ENCODE measurements at regions not wholly inside any gene's neighbourhood (a gene's known extent, or its start where the extent isn't known, plus 50 kb on each side); places are given as distances from the start of the nearest gene placed in this dataset.

DNA sequence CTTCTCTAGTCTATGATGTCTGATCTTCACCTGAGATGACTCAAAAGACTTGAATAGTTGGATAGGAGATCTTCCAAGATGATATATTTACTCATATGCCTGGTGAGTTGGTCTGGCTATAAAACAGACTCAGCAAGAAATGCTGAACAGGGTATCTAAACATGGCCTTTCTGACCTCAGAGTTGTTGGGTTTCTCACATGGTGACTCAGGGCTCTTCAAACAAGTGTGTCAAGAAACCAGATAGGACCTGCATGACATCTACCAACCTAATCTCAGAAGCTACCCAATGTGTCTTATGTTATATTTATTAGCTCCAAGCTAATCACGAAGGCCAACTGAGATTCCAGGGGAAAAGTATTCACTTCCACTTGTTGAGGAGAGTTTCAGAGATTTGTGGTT lies 1477.3 kb downstream of the CDH8 start:
- H3K4me1 ChIP-seq (ENCODE audit: low read depth) = no peaks in the 10 kb centered on the region
- TF ChIP-seq, protein P1, sequence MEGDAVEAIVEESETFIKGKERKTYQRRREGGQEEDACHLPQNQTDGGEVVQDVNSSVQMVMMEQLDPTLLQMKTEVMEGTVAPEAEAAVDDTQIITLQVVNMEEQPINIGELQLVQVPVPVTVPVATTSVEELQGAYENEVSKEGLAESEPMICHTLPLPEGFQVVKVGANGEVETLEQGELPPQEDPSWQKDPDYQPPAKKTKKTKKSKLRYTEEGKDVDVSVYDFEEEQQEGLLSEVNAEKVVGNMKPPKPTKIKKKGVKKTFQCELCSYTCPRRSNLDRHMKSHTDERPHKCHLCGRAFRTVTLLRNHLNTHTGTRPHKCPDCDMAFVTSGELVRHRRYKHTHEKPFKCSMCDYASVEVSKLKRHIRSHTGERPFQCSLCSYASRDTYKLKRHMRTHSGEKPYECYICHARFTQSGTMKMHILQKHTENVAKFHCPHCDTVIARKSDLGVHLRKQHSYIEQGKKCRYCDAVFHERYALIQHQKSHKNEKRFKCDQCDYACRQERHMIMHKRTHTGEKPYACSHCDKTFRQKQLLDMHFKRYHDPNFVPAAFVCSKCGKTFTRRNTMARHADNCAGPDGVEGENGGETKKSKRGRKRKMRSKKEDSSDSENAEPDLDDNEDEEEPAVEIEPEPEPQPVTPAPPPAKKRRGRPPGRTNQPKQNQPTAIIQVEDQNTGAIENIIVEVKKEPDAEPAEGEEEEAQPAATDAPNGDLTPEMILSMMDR (IDR thresholded peaks at IDR 0.05; ENCODE audit: low read depth, low read length) = no peak
- DNase-seq (ENCODE audit: low read depth in 1 of 2, low spot score in 1 of 2) = no peak
- H3K4me3 ChIP-seq = no peak overlapping the region
- no peak overlapping the region for H3K27ac ChIP-seq
- no peaks in the 10 kb centered on the region for H3K9me3 ChIP-seq (ENCODE audit: low read depth)
- H3K27me3 ChIP-seq = no peaks in the 10 kb centered on the region
- no peaks in the 10 kb centered on the region for H3K36me3 ChIP-seq

DNA sequence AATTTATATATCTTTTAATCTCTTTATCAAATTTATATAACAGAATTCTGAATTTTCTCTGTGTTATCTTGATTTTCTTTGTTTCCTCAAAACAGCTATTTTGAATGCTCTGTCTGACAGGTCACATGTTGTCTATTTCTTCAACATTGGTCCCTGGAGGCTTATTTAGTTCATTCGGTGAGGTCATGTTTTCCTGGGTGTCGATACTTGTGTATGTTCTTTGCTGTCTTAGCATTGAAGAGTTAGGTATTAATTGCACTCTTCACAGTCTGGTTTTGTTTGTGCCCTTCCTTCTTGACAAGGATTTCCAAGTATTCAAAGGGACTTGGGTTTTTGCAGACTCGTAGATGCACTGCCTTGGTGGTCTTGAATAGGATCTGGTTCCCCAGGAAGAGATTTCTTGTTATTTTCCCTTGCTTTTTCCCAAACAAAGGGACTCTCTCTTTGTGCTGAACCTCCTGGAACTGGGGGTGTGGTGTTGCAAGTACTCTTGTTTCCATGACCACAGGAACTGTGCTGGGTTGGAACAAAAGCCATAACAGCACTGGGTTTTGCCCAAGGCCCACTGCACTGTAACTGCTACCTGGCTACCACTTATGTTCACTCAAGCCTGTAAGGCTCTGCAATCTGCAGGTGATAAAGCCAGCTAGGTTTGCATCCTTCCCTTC lies 1483.0 kb downstream of the CDH8 start:
- Histone ChIP-seq H3K36me3 (no peaks in the 10 kb centered on the region), H3K4me3 (no peak overlapping the region), H3K9me3 (ENCODE audit: low read depth) (no peaks in the 10 kb centered on the region), H3K27me3 (no peaks in the 10 kb centered on the region), H3K4me1 (ENCODE audit: low read depth) (no peaks in the 10 kb centered on the region), H3K27ac (no peak overlapping the region)
- DNase-seq (ENCODE audit: low read depth in 1 of 2, low spot score in 1 of 2) = no peak
- TF ChIP-seq, protein P1 (IDR thresholded peaks at IDR 0.05; ENCODE audit: low read depth, low read length) = no peak

DNA sequence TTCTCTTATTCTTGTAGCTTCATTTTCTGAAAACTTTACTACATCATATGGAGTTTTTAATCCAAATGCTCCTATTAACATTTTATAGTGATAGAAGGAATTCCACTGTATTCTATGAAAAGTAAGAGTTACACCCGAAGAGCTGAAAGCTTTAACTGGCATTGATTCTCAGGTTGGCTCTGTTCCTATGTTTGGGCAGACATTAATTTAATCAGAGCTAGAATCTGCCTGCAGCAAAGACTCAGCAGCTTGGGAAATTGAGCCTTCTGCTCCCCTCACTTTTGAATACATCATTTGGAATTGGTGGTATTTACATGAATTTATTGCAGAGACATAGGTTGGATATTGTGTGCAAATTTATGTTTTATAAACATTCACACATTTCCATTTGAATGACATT lies 1494.7 kb downstream of the CDH8 start:
- Histone ChIP-seq H3K9me3 (ENCODE audit: low read depth) (no peaks in the 10 kb centered on the region), H3K4me1 (ENCODE audit: low read depth) (no peaks in the 10 kb centered on the region), H3K36me3 (no peaks in the 10 kb centered on the region), H3K27me3 (no peaks in the 10 kb centered on the region), H3K4me3 (no peak overlapping the region), H3K27ac (no peak overlapping the region)
- TF ChIP-seq, protein P1 (IDR thresholded peaks at IDR 0.05; ENCODE audit: low read depth, low read length) = no peak
- DNase-seq (ENCODE audit: low read depth in 1 of 2, low spot score in 1 of 2) = no peak

DNA sequence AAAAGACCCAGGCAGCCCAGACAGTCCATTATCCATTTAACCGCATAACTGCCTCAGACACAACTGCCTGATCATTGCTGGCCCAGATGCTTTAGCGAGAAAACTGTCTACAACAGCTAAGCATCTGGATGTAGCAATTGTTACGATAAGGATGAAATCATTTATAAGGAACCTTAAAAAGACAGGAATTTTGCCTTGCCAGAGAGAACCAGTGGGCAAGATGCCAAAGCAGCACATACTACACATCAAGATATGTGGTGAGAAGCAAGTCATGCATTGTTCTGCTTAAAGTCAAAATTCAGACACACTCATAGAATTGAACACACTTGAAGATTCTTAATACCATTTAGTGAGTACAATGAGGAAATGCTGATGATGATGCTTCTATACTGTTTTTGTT lies 1525.3 kb downstream of the CDH8 start:
- no peak for DNase-seq (ENCODE audit: low read depth in 1 of 2, low spot score in 1 of 2)
- no peaks in the 10 kb centered on the region for H3K9me3 ChIP-seq (ENCODE audit: low read depth)
- H3K4me1 ChIP-seq (ENCODE audit: low read depth) = no peaks in the 10 kb centered on the region
- TF ChIP-seq, protein P1 (IDR thresholded peaks at IDR 0.05; ENCODE audit: low read depth, low read length) = no peak
- no peak overlapping the region for H3K27ac ChIP-seq
- H3K4me3 ChIP-seq = no peak overlapping the region
- no peaks in the 10 kb centered on the region for H3K27me3 ChIP-seq
- no peaks in the 10 kb centered on the region for H3K36me3 ChIP-seq

DNA sequence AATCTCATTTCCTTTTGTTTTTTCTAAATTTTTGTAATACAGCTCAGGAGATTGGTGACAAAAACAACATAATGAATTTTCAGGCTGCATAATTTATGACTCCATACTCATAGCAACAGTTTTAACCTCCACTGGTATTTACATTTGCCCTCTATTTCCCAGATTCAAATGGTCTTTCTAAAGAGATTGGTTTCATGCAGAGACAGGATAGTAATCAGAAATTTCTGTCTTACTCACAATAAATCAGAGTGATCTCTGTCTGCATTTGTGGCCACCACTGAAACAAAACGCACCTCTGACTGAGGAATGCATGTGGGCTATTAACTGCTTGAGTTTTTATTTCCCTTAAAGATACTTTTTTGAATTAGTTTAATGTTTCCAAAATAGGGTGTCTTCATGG lies 1526.0 kb downstream of the CDH8 start:
- H3K27me3 ChIP-seq = no peaks in the 10 kb centered on the region
- H3K27ac ChIP-seq = no peak overlapping the region
- no peak for DNase-seq (ENCODE audit: low read depth in 1 of 2, low spot score in 1 of 2)
- H3K9me3 ChIP-seq (ENCODE audit: low read depth) = no peaks in the 10 kb centered on the region
- H3K4me1 ChIP-seq (ENCODE audit: low read depth) = no peaks in the 10 kb centered on the region
- H3K4me3 ChIP-seq = no peak overlapping the region
- TF ChIP-seq, protein P1 (IDR thresholded peaks at IDR 0.05; ENCODE audit: low read depth, low read length) = no peak
- no peaks in the 10 kb centered on the region for H3K36me3 ChIP-seq

All from cardiac muscle cell (in vitro differentiated cells and primary cell).